ENCODE measurements at regions not wholly inside any gene's neighbourhood (a gene's known extent, or its start where the extent isn't known, plus 50 kb on each side); places are given as distances from the start of the nearest gene placed in this dataset.
A peak's percentile ranks its signal among the peaks of the same experiment; 100 is the strongest.
"Not testable (repeated sequence)": the region's sequence is repeated elsewhere in the genome, so short reads cannot be mapped to it uniquely, and the experiment has no call there.

- no peak for DNase-seq
These were observed 420.1 kb upstream of the BTBD3 start for GRCh38 chr20:11497545-11497944.

GRCh38 chr20:11499101-11499634, 418.5 kb upstream of the BTBD3 start:
- DNase-seq = no peak

DNA sequence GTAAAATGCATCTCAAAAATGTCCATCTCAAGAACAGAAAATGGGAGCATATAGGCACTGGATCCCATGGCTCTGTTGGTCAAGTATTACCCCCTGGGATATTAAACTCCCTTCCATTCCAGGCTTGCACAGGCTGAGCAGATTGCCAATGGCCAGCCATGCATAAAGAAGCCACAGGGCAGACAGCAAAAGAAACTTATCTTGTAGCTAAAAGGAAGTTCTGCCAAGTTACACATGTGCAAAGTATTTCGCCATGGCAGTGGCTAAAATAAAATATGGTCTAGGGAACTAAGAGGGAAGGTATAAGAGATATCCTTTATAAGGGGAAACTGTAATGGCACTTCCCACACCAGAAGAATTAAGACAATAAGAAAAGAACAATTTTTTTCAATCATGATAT, 415.6 kb upstream of the BTBD3 start:
- no peak for DNase-seq

DNA sequence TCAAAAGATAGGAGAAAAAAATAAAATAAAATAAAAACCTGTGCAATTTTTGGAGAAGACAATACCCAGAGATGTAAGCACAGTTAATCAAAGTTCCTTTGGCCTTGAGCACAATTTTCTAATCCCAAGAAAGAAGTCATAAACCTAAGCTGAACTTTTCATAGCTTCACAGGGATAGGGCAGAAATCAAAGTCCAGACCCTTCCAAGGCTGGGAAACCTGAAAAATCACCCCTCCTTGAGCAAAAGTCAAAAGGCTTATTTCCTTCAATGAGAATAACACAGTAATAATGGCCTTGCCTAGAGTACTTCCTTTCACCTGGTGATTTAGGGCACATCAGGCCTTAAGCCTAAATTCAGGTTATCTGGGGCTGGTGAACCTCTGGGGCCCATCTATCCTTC, 415.0 kb upstream of the BTBD3 start:
- DNase-seq = no peak

GRCh38 chr20:11509776-11510175, 407.9 kb upstream of the BTBD3 start:
- no peak for DNase-seq

DNA sequence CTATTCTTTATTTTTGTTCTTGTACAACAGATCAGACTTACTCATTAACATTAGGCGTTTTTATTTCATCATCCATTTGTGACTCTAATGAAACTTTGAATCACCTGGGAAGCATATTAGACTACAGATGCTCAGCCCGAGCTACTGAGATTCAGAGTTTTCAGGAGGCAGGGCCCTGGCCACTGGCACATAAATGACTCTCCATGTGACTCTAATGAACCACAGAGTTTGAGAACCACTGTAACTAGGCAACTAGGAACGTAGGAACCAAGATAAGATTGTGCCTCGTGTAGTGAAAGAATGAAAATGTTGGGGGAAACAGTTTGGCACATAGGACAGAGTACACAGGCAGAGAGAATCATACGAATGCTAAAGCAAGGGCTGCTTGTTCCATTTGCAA, 405.9 kb upstream of the BTBD3 start:
- DNase-seq = no peak

GRCh38 chr20:11513241-11513745, 404.4 kb upstream of the BTBD3 start:
- DNase-seq = not testable (repeated sequence)

GRCh38 chr20:11516448-11516847, 401.2 kb upstream of the BTBD3 start:
- DNase-seq = no peak

- no peak for DNase-seq
These were observed 397.1 kb upstream of the BTBD3 start for GRCh38 chr20:11520596-11520995.

- no peak for DNase-seq
These were observed 396.0 kb upstream of the BTBD3 start for GRCh38 chr20:11521476-11522365.

GRCh38 chr20:11522366-11522741, 395.3 kb upstream of the BTBD3 start:
- DNase-seq = no peak

- no peak for DNase-seq
These were observed 388.6 kb upstream of the BTBD3 start for GRCh38 chr20:11529047-11529446.

GRCh38 chr20:11537032-11537431, 380.7 kb upstream of the BTBD3 start:
- DNase-seq = no peak

DNA sequence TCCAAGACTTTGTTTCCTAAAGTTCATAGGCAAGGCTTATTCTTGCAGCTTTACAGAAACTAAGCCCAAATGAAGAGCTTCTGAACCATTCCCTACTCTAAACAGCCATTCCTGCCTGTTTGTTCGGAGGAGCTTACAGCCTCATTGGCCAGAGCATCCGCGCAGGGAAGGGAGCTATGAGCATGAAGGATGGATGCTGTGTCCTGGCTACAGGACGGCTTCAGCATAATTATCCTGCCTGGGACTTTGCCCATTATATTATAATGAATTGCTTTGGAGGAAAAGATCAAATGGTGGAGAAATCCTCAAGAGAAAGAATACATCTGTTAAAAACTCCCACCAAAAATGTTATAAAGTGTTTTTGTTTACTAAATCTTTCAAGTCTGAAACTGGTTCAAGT, 378.2 kb upstream of the BTBD3 start:
- no peak for DNase-seq

DNA sequence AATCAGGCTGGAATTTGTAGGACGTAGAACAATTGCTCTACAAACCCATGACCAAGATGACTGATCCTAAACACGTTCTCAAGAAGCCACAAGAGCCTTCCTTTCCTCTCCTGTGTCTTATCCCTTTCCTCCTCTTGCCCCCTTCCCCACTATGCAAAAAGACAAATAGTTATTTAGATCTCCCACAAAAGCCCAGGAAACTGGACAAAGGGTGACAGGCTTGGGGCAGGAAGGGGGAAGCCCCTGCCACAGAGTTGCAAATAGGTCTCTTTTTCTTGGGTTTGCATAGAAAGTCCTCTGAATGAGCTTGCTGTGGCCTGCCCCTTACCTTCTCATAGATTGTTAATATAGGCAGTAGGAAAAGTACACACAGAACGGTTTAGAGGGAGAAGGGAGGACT, 377.1 kb upstream of the BTBD3 start:
- no peak for DNase-seq

- DNase-seq = no peak
These were observed 375.0 kb upstream of the BTBD3 start for GRCh38 chr20:11542645-11543044.

GRCh38 chr20:11544029-11544678, 373.5 kb upstream of the BTBD3 start:
- DNase-seq = peak; percentile 58

GRCh38 chr20:11546939-11547338, 370.8 kb upstream of the BTBD3 start:
- no peak for DNase-seq

GRCh38 chr20:11549172-11550103, 368.3 kb upstream of the BTBD3 start:
- peak; percentile 49 for DNase-seq

- no peak for DNase-seq
These were observed 366.9 kb upstream of the BTBD3 start for GRCh38 chr20:11550657-11551338.

DNA sequence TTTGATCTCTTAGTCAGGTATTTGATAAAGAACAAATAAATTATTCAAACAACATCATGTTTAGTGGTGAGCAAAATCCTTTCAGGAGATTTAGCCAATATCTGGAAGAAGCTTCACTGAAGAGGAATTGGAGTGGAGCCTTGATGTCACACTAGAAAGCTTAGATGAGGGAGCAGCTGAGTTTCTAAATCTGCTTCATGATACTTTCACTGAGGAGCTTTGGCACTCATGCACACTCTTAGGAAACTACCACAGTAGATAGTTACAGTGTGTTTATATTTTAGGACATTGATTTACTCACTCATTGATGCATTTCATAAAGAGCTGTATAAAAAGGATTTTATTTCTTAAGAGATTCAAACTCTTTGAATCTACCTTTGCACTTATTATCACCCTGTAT, 366.2 kb upstream of the BTBD3 start:
- no peak for DNase-seq

DNA sequence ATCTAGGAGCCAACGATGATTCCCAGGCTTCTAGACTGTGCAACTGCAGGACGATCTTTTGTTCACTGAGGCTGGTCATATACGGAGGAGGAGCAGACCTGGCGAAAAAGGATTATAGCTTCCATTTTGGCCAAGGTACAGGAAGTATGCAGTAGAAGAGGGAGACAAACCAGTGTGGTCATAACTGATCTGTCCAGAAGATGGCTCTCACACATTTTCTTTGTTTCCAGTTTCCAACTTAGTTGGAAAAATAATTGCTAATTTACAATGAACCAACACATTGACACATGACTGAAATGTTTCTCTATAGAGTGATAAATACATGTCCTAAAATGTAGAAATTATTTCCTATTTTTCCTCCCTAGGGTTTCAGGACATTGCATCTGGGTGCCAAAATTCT, 364.1 kb upstream of the BTBD3 start:
- no peak for DNase-seq
